ENCODE measurements at regions not wholly inside any gene's neighbourhood (a gene's known extent, or its start where the extent isn't known, plus 50 kb on each side); places are given as distances from the start of the nearest gene placed in this dataset.
"Not testable (repeated sequence)": the region's sequence is repeated elsewhere in the genome, so short reads cannot be mapped to it uniquely, and the experiment has no call there.

GRCh38 chr3:63719796-63720445 is 67.4 kb downstream of the SNTN start:
- Mint-ChIP-seq H3K4me1 (ENCODE audit: low read depth) (no peaks in the 10 kb centered on the region), H3K27ac (no peak overlapping the region), H3K36me3 (no peaks in the 10 kb centered on the region), H3K4me3 (no peak overlapping the region), H3K27me3 (no peaks in the 10 kb centered on the region), H3K9me3 (peaks cover 5% of the 10 kb centered on the region)
- DNase-seq: no peak
- ChIA-PET CTCF (no interaction called here), POLR2A (no interaction called here)
- intact Hi-C loops (cut with micrococcal nuclease): no loop called here

- H3K9me3 Mint-ChIP-seq; H3K36me3 Mint-ChIP-seq; POLR2A ChIA-PET; intact Hi-C loops (cut with micrococcal nuclease); H3K27ac Mint-ChIP-seq; H3K4me1 Mint-ChIP-seq (ENCODE audit: low read depth); CTCF ChIA-PET; DNase-seq; H3K4me3 Mint-ChIP-seq; H3K27me3 Mint-ChIP-seq: not testable (repeated sequence)
These were observed 68.5 kb downstream of the SNTN start for GRCh38 chr3:63720951-63721350.

GRCh38 chr3:63724987-63725386 is 72.5 kb downstream of the SNTN start:
- peaks cover 4% of the 10 kb centered on the region for H3K27me3 Mint-ChIP-seq
- no peak overlapping the region for H3K4me3 Mint-ChIP-seq
- CTCF ChIA-PET: no interaction called here
- peaks cover 5% of the 10 kb centered on the region for H3K9me3 Mint-ChIP-seq
- POLR2A ChIA-PET: no interaction called here
- no peak overlapping the region for H3K27ac Mint-ChIP-seq
- no peaks in the 10 kb centered on the region for H3K4me1 Mint-ChIP-seq (ENCODE audit: low read depth)
- no peaks in the 10 kb centered on the region for H3K36me3 Mint-ChIP-seq
- no peak for DNase-seq
- intact Hi-C loops (cut with micrococcal nuclease): no loop called here

- no peak overlapping the region for H3K4me3 Mint-ChIP-seq
- H3K9me3 Mint-ChIP-seq: peaks cover 8% of the 10 kb centered on the region
- no peaks in the 10 kb centered on the region for H3K36me3 Mint-ChIP-seq
- DNase-seq: no peak
- H3K4me1 Mint-ChIP-seq (ENCODE audit: low read depth): no peaks in the 10 kb centered on the region
- CTCF ChIA-PET: no interaction called here
- H3K27ac Mint-ChIP-seq: no peak overlapping the region
- peaks cover 4% of the 10 kb centered on the region for H3K27me3 Mint-ChIP-seq
- intact Hi-C loops (cut with micrococcal nuclease): no loop called here
- POLR2A ChIA-PET: no interaction called here
These were observed 74.2 kb downstream of the SNTN start for GRCh38 chr3:63726656-63727055.

GRCh38 chr3:63727233-63727632 is 74.8 kb downstream of the SNTN start:
- Mint-ChIP-seq H3K27ac (no peak overlapping the region), H3K4me1 (ENCODE audit: low read depth) (no peaks in the 10 kb centered on the region), H3K36me3 (no peaks in the 10 kb centered on the region), H3K4me3 (no peak overlapping the region), H3K27me3 (peaks cover 4% of the 10 kb centered on the region), H3K9me3 (peaks cover 10% of the 10 kb centered on the region)
- POLR2A ChIA-PET: no interaction called here
- intact Hi-C loops (cut with micrococcal nuclease): no loop called here
- no peak for DNase-seq
- CTCF ChIA-PET: no interaction called here

GRCh38 chr3:63731866-63732265 is 79.4 kb downstream of the SNTN start:
- H3K27me3 Mint-ChIP-seq: peaks cover 2% of the 10 kb centered on the region
- POLR2A ChIA-PET: no interaction called here

GRCh38 chr3:63733278-63733677 is 80.8 kb downstream of the SNTN start:
- H3K9me3 Mint-ChIP-seq; POLR2A ChIA-PET; H3K27ac Mint-ChIP-seq; H3K4me3 Mint-ChIP-seq; DNase-seq; CTCF ChIA-PET; H3K36me3 Mint-ChIP-seq; H3K4me1 Mint-ChIP-seq (ENCODE audit: low read depth); intact Hi-C loops (cut with micrococcal nuclease); H3K27me3 Mint-ChIP-seq: not testable (repeated sequence)

More at GRCh38 chr3:63731866-63732265, 79.4 kb downstream of the SNTN start:
- peaks cover 5% of the 10 kb centered on the region for H3K9me3 Mint-ChIP-seq
- CTCF ChIA-PET: no interaction called here
- H3K27ac Mint-ChIP-seq: no peak overlapping the region
- H3K4me3 Mint-ChIP-seq: no peak overlapping the region
- DNase-seq: no peak
- intact Hi-C loops (cut with micrococcal nuclease): no loop called here
- H3K4me1 Mint-ChIP-seq (ENCODE audit: low read depth): no peaks in the 10 kb centered on the region
- no peaks in the 10 kb centered on the region for H3K36me3 Mint-ChIP-seq

GRCh38 chr3:63734632-63735031 is 82.2 kb downstream of the SNTN start:
- CTCF ChIA-PET; POLR2A ChIA-PET; H3K27me3 Mint-ChIP-seq; H3K27ac Mint-ChIP-seq; H3K4me1 Mint-ChIP-seq (ENCODE audit: low read depth); H3K9me3 Mint-ChIP-seq; intact Hi-C loops (cut with micrococcal nuclease); H3K36me3 Mint-ChIP-seq; DNase-seq; H3K4me3 Mint-ChIP-seq: not testable (repeated sequence)

GRCh38 chr3:63736757-63737156 is 82.3 kb upstream of the C3orf49 start:
- H3K9me3 Mint-ChIP-seq; H3K27ac Mint-ChIP-seq; CTCF ChIA-PET; POLR2A ChIA-PET; H3K36me3 Mint-ChIP-seq; H3K27me3 Mint-ChIP-seq; DNase-seq; intact Hi-C loops (cut with micrococcal nuclease); H3K4me1 Mint-ChIP-seq (ENCODE audit: low read depth); H3K4me3 Mint-ChIP-seq: not testable (repeated sequence)

GRCh38 chr3:63738577-63738976 is 80.5 kb upstream of the C3orf49 start:
- CTCF ChIA-PET; H3K9me3 Mint-ChIP-seq; H3K27me3 Mint-ChIP-seq; H3K4me1 Mint-ChIP-seq (ENCODE audit: low read depth); H3K36me3 Mint-ChIP-seq; H3K27ac Mint-ChIP-seq; H3K4me3 Mint-ChIP-seq; intact Hi-C loops (cut with micrococcal nuclease); POLR2A ChIA-PET; DNase-seq: not testable (repeated sequence)

GRCh38 chr3:63739474-63739873 is 79.6 kb upstream of the C3orf49 start:
- Mint-ChIP-seq H3K4me3 (no peak overlapping the region), H3K4me1 (ENCODE audit: low read depth) (no peaks in the 10 kb centered on the region), H3K27ac (no peak overlapping the region), H3K9me3 (no peaks in the 10 kb centered on the region), H3K36me3 (no peaks in the 10 kb centered on the region), H3K27me3 (no peaks in the 10 kb centered on the region)
- ChIA-PET POLR2A (no interaction called here), CTCF (no interaction called here)
- intact Hi-C loops (cut with micrococcal nuclease): no loop called here
- no peak for DNase-seq

- Mint-ChIP-seq H3K9me3 (no peaks in the 10 kb centered on the region), H3K4me1 (ENCODE audit: low read depth) (no peaks in the 10 kb centered on the region), H3K4me3 (no peak overlapping the region), H3K27ac (no peak overlapping the region), H3K27me3 (no peaks in the 10 kb centered on the region), H3K36me3 (no peaks in the 10 kb centered on the region)
- ChIA-PET CTCF (no interaction called here), POLR2A (no interaction called here)
- no peak for DNase-seq
- intact Hi-C loops (cut with micrococcal nuclease): no loop called here
These were observed 79.0 kb upstream of the C3orf49 start for GRCh38 chr3:63740116-63740515.

GRCh38 chr3:63744693-63745092 is 74.4 kb upstream of the C3orf49 start:
- H3K9me3 Mint-ChIP-seq; H3K27me3 Mint-ChIP-seq; CTCF ChIA-PET; H3K4me3 Mint-ChIP-seq; DNase-seq; H3K36me3 Mint-ChIP-seq; intact Hi-C loops (cut with micrococcal nuclease); H3K4me1 Mint-ChIP-seq (ENCODE audit: low read depth); POLR2A ChIA-PET; H3K27ac Mint-ChIP-seq: not testable (repeated sequence)

- ChIA-PET POLR2A (no interaction called here), CTCF (no interaction called here)
- intact Hi-C loops (cut with micrococcal nuclease): no loop called here
- Mint-ChIP-seq H3K4me1 (ENCODE audit: low read depth) (no peaks in the 10 kb centered on the region), H3K4me3 (no peak overlapping the region), H3K36me3 (no peaks in the 10 kb centered on the region), H3K9me3 (peaks cover 4% of the 10 kb centered on the region), H3K27me3 (no peaks in the 10 kb centered on the region), H3K27ac (no peak overlapping the region)
- no peak for DNase-seq
These were observed 73.3 kb upstream of the C3orf49 start for GRCh38 chr3:63745757-63746156.

Measured in activated CD4-positive, alpha-beta memory T cell treated with anti-CD3 and anti-CD28 coated beads for 36 hours (primary cell).